Activated CD4-positive, alpha-beta T cell treated with anti-CD3 and anti-CD28 coated beads, Interleukin-2, amount 50 U/mL, for 24 hours (primary cell): ENCODE measurements at regions not wholly inside any gene's neighbourhood (a gene's known extent, or its start where the extent isn't known, plus 50 kb on each side); places are given as distances from the start of the nearest gene placed in this dataset.

Source experiments
- DNase-seq, 2 donors: peaks; one replicate each; pipeline ENCODE4 v3.0.0-alpha.2; 2020; ENCODE audit warnings: low read depth in 1 of 2, low spot score in 1 of 2

GRCh38 chr16:51924744-51925143 is 622.2 kb downstream of the TOX3 start:
- DNase-seq: no peak

GRCh38 chr16:51922476-51922875 is 624.5 kb downstream of the TOX3 start:
- DNase-seq: no peak

DNA sequence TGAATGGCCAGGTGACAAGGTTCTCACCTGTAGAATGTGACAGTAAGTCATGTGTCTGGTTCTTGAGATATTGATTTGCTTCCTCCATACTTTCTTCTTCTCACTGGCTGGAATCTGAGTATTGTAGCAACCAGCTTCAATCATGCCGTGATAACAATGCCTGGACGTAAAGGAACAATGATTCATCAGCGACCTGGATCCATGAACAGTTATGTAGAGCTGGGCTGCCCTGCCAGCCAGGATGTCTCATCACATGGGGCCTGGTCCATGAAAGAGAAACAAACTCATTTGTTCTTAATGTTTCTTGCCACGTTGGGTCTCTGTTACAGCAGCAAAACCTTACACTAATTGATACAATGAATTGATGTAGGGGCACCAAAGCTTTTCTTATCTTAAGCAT is 627.2 kb downstream of the TOX3 start:
- no peak for DNase-seq

DNA sequence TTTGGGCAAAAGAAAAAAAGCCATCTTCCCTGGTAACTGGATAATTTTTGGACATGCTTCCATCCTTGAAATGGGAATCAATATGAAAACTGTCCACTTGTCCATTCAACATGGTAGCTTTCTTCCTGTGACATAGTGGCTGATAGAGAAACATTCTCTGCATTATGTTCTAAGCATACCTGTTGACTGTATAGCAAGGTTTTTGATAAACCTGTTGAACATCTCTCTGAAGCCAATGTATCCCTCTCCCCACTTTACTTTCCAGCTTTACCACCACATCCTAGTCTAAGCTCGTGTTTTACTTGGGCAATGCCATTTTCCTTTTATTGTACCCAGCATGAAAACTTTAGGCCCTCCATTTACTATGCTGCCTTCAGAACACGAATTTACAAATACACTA is 630.1 kb downstream of the TOX3 start:
- no peak for DNase-seq

- no peak for DNase-seq
Measured at GRCh38 chr16:51916231-51916630, 630.7 kb downstream of the TOX3 start.

- no peak for DNase-seq
Measured at GRCh38 chr16:51907680-51908079, 639.3 kb downstream of the TOX3 start.

DNA sequence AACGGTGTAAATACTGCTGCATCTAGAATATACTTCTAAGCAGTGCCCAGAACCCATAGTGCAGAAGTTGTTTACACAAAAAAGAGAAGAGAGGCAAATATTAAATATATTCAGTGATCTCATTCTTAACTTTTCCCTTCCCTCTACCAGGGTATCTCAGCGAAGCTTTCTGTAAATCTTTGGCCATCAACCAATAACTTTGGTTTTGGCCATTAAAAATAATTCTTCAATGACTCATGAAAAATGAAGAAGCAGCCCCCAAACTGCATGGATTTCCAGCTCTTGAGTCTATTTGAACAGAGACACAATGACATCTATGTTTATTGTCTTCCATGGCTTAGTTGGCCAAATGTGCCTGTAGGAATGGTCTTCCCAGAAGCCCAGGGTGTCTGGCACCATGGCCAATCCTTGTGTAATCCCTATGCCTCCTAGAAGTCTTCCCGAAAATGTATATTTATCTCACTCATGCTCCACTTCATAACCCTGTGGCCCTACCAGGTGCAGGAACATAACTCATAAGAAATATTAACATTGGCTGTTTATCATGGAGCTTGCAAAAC is 646.6 kb downstream of the TOX3 start:
- DNase-seq: no peak

DNA sequence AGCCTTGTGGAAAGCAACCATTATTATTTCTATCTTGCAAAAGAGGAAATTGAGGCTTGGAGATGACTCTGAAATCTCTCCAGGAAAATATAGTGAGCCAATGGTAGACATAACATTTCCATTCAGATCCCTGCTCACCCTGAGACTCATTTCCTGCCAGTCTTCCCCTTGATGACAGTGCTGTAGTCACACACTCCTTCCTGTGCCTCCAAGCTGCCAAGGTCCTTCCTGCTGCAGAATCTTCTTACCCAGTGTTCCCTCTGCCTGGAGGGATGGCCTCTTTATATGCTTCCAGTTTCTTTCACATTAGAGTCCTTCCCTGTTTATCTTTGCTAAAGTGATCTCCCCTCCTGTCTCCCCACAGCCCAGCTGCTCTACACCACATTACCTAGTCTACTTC is 648.1 kb downstream of the TOX3 start:
- DNase-seq: no peak

- no peak for DNase-seq
Measured at GRCh38 chr16:51896013-51896412, 650.9 kb downstream of the TOX3 start.

DNA sequence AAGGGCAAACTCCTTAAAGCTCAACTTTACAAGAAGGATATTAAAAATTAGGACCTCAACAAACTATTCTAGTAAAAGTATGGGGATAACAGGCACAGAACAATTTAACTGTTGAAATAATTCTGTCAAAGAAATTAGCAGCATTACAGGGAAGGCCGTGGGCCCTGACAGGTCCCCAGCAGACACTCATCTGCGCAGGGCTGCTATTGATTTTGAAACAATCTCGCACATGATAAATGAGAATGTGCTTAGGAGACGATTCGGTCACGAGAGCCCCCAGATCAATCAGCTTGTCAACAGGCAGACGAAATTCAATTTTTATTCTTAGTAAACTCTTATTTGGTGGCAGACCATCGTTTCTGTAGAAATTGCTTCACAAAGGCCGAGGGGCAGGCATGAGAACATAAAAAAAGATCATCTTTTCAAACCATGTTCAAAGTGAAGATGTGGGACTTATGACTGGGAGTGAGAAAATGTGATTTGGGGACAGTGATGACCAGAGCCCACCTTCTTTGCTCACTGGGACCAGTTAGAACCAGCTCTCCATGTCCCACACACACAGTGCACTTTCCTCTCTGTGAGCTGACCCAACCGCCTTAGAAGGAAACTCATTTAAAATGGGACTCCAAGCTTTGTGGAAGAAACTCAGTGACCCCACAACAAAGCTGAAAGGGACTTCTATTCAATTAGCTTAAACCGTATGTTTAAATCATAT is 654.5 kb downstream of the TOX3 start:
- no peak for DNase-seq

DNA sequence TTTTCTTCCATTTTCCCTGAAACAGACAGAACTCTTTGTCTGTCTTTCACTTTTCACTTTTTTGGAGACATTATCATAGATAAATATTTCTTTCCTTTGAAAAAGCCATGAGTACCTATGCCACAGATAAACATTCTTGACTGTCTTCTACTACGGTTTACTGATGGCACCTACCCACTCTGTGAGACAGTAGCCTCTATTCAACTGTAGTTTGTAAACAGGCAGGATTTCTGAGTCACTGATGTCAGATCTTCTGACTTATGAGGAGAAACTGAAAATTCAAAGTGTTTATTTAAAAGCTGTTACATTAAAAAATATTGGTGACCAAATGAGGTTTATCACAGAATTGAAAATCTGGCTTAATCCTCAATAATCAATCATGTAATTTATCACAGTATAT is 658.4 kb downstream of the TOX3 start:
- no peak for DNase-seq

GRCh38 chr16:51888016-51888415 is 658.9 kb downstream of the TOX3 start:
- no peak for DNase-seq

DNA sequence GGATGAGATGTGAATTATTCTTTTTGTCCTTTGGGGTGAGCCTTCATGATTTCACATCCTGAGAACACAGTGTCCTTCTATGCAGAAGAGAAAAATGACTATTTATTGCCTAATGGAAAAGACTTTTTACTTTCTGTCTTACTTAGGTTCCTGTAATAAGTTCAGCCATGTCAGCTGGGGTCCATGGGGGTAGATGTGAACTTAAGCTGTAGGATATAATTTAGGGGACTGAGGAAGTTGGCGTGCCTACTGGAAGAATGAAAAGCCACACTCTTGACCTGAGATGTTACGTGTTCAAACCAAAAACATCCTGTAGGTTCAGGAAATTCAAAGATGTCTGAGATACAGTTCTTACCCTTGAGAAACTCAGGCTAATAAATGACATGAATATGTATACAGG is 660.5 kb downstream of the TOX3 start:
- DNase-seq: no peak

DNA sequence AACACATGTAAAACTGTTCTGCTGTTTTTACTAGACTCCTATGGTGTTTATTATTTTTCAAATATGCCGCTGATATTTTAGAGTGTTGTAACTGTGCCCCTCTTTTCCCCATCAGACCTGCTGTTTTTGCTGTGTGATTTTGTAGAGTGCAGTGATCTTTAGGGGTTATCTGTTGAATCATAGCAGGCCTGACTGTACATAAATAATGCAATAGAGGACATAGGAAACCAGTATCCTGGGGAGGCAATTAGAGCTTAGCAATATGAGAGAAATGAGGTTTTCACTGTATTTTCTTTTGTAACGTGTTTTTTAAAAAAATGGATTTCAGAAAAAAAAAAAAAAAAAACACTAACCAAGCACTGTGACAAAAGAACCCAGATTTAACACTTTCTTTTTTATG is 662.2 kb downstream of the TOX3 start:
- no peak for DNase-seq

GRCh38 chr16:51881731-51882130 is 665.2 kb downstream of the TOX3 start:
- no peak for DNase-seq

DNA sequence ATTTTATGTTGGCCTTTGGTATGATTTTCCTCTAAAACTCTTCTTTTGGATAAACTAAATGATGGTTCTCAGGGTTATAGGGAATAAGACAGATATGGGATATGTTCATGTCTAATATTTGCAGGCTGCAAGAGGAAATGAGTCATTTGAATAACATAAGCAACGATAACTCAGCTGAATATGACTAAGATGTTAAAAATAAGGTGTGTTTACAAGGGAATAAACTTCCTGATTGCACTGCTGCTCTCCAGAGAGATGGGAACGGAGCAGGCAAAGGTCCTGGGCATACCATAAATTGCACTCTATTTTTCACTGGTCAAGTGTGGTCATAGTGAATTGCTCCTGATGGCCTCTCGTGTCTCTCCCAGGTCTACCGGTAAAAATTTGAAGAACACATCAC is 666.2 kb downstream of the TOX3 start:
- DNase-seq: no peak

DNA sequence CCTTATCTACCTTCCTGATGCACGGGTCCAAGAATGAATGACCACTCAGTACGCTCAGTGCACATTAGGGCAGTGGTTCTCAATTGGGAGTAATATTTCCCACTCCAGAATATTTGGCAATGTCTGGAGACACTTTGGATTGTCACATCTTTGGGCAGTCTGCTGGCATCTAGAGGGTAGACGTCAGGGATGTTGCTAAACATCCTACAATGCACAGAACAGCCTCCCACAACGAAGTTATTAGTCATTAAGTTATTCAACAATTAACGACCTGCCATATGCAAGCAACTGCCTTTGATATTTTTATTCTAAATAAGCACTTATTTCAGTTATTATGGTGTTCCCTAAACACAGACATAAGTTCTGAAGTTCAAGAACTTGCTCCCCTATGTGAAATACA is 669.3 kb downstream of the TOX3 start:
- no peak for DNase-seq

DNA sequence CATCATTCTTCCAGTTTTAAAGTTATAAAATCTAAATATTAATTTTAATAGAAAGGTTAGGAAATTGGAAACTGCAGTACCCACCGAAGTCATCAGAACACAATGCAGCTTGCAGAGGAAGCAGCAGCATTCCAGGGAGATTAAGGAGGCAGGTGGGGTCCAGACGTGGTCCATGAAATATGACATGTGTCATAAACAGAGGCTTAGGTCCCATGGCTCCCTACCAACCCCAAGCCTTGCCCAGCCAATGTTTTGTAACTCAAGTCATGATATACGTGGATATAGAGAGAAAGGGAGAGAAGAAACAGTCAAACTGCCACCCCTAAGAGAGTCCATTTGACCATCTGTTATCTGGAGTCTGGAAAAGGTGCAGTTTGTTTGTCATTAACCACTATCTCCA is 670.0 kb downstream of the TOX3 start:
- DNase-seq: no peak

GRCh38 chr16:51876601-51876875 is 670.4 kb downstream of the TOX3 start:
- DNase-seq: no peak

GRCh38 chr16:51875834-51876600 is 670.9 kb downstream of the TOX3 start:
- DNase-seq: no peak

- DNase-seq: no peak
Measured at GRCh38 chr16:51872524-51872923, 674.4 kb downstream of the TOX3 start.

GRCh38 chr16:51870296-51870854 is 676.6 kb downstream of the TOX3 start:
- DNase-seq: no peak
